Left lung (tissue), 4 donors: ENCODE measurements at regions not wholly inside any gene's neighbourhood (a gene's known extent, or its start where the extent isn't known, plus 50 kb on each side); places are given as distances from the start of the nearest gene placed in this dataset.

Experiments used
- ATAC-seq: fragments of 200-7000 bp; cut with Tn5 transposase; one replicate; pipeline ENCODE4 v1.9.1; 2020; ENCODE audit warnings: moderate library complexity
- DNase-seq, 4 donors: peaks; one replicate each; pipeline ENCODE4 v3.0.0-alpha.2; 2013 to 2020
- H3K27ac ChIP-seq, 2 donors: fragments of 200-600 bp; sonication (generic) in 1 of 2; one replicate each; pipeline versions ENCODE4 v1.5.0 to v1.8.0; 2020 to 2021
- H3K27me3 ChIP-seq, 2 donors: fragments of 200-600 bp; sonication (generic) in 1 of 2; one replicate each; pipeline versions ENCODE4 v1.5.0 to v1.8.0; 2020 to 2021
- H3K36me3 ChIP-seq, 2 donors: fragments of 200-600 bp; sonication (generic) in 1 of 2; one replicate each; pipeline versions ENCODE4 v1.5.0 to v1.8.0; 2020 to 2021
- H3K4me1 ChIP-seq, 2 donors: fragments of 200-600 bp; one replicate each; pipeline ENCODE4 v1.8.0; 2021
- H3K4me3 ChIP-seq, 2 donors: fragments of 200-600 bp; sonication (generic) in 1 of 2; one replicate each; pipeline versions ENCODE4 v1.5.0 to v1.8.0; 2020 to 2021; ENCODE audit warnings: mild to moderate bottlenecking in 1 of 2
- H3K9me3 ChIP-seq, 2 donors: fragments of 200-600 bp; sonication (generic) in 1 of 2; one replicate each; pipeline versions ENCODE4 v1.5.0 to v1.8.0; 2020 to 2021
- intact Hi-C, 2 donors: fragments of 100-400 bp; cut with DNase I; formaldehyde crosslinking; loops; one replicate each; pipeline versions ENCODE4 v1.11.2 to v1.14.2; 2022
- TF ChIP-seq, protein P1 (sequence below), 2 donors: fragments of 200-600 bp; sonication (generic) in 1 of 2; IDR thresholded peaks; one replicate each; pipeline versions ENCODE4 v1.5.0 to v1.8.0; 2021; ENCODE audit warnings: antibody characterized with exemption in 2 of 2
- donor health status: DM: no; HTN: yes; CAD: no.
- donor health status: DM: no; HTN: no; CAD: no.

DNA sequence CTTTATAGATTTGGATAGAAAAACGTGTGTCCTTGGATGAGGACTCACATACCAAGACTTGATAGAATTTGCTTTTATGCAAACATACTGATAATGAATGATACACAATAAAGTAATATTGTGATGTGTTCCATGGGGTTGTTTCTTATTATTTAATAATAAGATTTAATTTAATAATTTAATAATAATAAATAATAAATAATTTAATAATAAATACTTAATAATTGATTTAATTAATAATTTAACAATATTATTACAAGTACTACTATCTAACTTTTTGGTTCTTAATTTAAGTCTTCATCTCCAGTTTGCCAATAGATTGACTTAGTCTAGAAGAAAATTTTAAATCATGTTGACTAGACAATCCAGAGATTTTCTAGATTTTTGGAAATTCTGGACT is 909.2 kb upstream of the PCDH20 start:
- no peak overlapping the region for H3K27ac ChIP-seq
- no peaks in the 10 kb centered on the region for H3K27me3 ChIP-seq
- no peak overlapping the region for H3K4me3 ChIP-seq
- H3K4me1 ChIP-seq, result no peaks in the 10 kb centered on the region
- ATAC-seq (no peak), DNase-seq (no peak)
- TF ChIP-seq, protein P1, sequence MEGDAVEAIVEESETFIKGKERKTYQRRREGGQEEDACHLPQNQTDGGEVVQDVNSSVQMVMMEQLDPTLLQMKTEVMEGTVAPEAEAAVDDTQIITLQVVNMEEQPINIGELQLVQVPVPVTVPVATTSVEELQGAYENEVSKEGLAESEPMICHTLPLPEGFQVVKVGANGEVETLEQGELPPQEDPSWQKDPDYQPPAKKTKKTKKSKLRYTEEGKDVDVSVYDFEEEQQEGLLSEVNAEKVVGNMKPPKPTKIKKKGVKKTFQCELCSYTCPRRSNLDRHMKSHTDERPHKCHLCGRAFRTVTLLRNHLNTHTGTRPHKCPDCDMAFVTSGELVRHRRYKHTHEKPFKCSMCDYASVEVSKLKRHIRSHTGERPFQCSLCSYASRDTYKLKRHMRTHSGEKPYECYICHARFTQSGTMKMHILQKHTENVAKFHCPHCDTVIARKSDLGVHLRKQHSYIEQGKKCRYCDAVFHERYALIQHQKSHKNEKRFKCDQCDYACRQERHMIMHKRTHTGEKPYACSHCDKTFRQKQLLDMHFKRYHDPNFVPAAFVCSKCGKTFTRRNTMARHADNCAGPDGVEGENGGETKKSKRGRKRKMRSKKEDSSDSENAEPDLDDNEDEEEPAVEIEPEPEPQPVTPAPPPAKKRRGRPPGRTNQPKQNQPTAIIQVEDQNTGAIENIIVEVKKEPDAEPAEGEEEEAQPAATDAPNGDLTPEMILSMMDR (IDR thresholded peaks at IDR 0.05), result no peak
- intact Hi-C loops, result no loop called here
- no peaks in the 10 kb centered on the region for H3K9me3 ChIP-seq
- H3K36me3 ChIP-seq, result no peaks in the 10 kb centered on the region

DNA sequence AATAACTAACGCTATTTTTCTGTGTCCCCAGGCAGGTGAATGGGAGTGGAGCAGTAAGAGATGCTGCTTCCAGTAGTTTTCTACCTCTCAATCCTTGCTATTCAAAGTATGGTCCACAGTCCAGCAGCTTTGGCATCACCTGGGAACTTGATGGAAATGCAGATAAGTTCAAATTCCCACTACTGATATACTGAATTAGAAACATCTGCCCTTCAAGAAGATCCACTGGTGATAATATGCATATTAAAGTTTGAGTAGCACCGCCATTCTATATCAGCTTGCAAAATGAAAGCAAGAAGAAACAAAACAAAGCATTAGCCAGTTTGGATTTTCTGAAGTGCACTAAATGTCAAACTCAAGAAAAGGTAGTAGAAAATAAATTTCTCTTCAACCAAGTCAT is 906.2 kb upstream of the PCDH20 start:
- TF ChIP-seq, protein P1 (IDR thresholded peaks at IDR 0.05), result no peak
- Histone ChIP-seq H3K4me1 (no peaks in the 10 kb centered on the region), H3K36me3 (no peaks in the 10 kb centered on the region), H3K27me3 (no peaks in the 10 kb centered on the region), H3K27ac (no peak overlapping the region), H3K9me3 (no peaks in the 10 kb centered on the region), H3K4me3 (no peak overlapping the region)
- ATAC-seq (no peak), DNase-seq (no peak)
- intact Hi-C loops, result no loop called here

DNA sequence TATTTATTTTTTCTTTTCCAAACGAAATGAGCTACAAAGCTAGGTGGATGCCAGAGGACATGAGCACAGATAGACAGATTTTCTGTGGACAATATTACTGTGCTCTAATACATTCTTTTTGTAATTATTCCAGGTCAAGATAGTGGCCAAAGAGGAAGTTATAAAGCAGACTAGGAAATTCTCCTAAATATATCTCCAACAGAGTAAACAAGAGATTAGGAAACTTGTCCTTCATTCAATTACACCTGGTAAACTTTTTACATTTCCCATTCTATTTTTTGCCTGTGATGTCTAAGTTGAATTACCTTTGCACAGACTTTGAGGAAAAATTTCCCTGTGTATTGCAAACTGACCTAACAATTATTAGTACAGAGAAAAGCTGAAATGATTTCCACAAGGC is 905.5 kb upstream of the PCDH20 start:
- intact Hi-C loops, result no loop called here
- no peak for DNase-seq
- Histone ChIP-seq H3K4me3 (no peak overlapping the region), H3K27me3 (no peaks in the 10 kb centered on the region), H3K4me1 (no peaks in the 10 kb centered on the region), H3K27ac (no peak overlapping the region), H3K36me3 (no peaks in the 10 kb centered on the region), H3K9me3 (no peaks in the 10 kb centered on the region)
- TF ChIP-seq, protein P1 (IDR thresholded peaks at IDR 0.05), result no peak
- ATAC-seq, result no peak

DNA sequence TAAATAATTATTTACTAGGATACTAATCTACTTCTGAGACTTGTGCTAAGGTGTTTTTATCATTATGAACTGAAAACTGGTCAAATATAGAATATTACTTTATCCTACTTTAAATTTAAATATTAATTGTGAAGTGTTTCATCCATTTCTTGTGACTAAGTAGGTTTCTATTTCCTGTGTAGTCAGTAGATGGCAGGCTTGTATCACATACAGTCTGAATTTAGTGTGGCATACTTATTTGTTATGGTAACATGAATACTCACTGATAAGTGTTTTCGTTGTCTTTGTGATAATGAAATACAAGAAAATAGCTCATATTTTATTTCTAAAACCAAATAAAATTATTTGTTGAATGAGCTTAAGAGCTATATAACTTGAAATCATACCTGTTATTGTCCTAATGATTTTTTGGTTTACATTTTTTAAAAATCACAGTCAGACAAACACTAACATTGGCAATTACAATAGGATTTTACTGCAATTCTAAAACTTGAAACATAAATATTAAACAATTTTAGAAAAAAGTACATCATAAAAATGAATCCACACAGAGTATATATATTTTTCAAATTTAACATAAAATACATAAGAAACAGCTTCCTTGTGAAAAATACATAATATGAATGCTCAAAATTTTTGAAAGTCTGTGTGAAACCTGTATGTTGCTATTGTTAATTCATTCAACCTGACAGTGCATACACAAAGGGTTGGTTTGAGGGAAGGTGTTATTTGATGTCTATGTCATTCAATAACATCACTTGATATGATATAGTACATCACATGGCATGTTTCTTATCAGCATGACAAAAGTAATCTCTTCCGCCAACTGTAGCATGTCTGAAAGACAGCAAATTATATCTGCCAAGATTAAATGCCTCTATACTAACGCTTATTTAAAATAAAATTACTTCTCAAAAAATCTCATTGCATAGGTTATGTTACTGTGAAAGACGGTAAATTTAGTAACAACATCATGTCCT is 904.8 kb upstream of the PCDH20 start:
- intact Hi-C loops, result no loop called here
- peak; percentile 66 for ATAC-seq
- Histone ChIP-seq H3K27ac (no peak overlapping the region), H3K27me3 (no peaks in the 10 kb centered on the region), H3K36me3 (no peaks in the 10 kb centered on the region), H3K4me1 (no peaks in the 10 kb centered on the region), H3K4me3 (no peak overlapping the region), H3K9me3 (no peaks in the 10 kb centered on the region)
- DNase-seq, result peak in 2 of 4 donors; percentile 48 to 66
- TF ChIP-seq, protein P1 (IDR thresholded peaks at IDR 0.05), result peak; percentile 15 to 25

DNA sequence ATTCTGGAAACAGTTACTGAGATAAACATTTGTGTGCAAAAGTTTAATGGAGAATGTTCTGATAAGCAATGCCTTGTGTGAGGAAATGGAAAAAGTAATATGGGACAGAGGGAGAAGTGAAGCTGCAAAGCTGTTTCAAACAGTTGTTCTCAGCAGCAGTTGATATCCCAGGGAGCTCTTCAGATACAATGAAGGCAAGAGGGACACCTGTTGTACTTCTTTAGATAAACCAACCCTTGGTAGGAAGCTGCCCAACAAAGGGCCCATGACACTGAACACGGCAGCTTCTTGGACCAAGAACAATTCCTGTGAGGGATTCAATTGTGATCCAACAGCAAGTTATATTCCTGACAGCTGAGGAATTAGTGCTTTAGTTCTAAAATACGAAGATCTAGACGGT is 894.3 kb upstream of the PCDH20 start:
- ATAC-seq (no peak), DNase-seq (no peak)
- no peak overlapping the region for H3K27ac ChIP-seq
- H3K27me3 ChIP-seq, result no peaks in the 10 kb centered on the region
- intact Hi-C loops, result no loop called here
- no peak overlapping the region for H3K4me3 ChIP-seq
- no peaks in the 10 kb centered on the region for H3K4me1 ChIP-seq
- TF ChIP-seq, protein P1 (IDR thresholded peaks at IDR 0.05), result no peak
- H3K9me3 ChIP-seq, result no peaks in the 10 kb centered on the region
- H3K36me3 ChIP-seq, result no peaks in the 10 kb centered on the region
